ENCODE measurements at regions not wholly inside any gene's neighbourhood (a gene's known extent, or its start where the extent isn't known, plus 50 kb on each side); places are given as distances from the start of the nearest gene placed in this dataset.
"Not testable (repeated sequence)": the region's sequence is repeated elsewhere in the genome, so short reads cannot be mapped to it uniquely, and the experiment has no call there.

DNA sequence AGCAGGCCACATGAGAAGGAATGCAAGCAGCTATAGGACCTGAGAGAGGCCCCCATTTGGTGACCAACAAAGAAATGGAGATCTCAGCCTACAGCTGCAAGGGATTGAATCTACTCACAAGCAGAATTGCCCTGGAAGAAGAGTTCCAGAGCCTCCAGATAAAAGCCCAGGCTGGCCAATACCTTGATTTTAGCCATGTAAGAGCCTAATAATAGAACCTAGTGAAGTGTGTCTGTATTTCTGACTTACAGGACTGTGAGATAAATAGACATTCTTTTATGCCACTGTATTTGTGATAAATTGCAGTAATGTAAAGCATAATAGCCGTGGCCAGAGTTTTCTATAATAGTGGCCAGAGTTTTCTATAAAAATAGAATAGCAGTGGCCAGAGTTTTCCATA is 254.6 kb downstream of the PYDC2 start:
- in situ Hi-C loops (cut with MboI; ENCODE audit: low sequenced_read_pairs, unreplicated experiment): no loop called here
- DNase-seq (ENCODE audit: low spot score): no peak
- TF ChIP-seq, protein P1, sequence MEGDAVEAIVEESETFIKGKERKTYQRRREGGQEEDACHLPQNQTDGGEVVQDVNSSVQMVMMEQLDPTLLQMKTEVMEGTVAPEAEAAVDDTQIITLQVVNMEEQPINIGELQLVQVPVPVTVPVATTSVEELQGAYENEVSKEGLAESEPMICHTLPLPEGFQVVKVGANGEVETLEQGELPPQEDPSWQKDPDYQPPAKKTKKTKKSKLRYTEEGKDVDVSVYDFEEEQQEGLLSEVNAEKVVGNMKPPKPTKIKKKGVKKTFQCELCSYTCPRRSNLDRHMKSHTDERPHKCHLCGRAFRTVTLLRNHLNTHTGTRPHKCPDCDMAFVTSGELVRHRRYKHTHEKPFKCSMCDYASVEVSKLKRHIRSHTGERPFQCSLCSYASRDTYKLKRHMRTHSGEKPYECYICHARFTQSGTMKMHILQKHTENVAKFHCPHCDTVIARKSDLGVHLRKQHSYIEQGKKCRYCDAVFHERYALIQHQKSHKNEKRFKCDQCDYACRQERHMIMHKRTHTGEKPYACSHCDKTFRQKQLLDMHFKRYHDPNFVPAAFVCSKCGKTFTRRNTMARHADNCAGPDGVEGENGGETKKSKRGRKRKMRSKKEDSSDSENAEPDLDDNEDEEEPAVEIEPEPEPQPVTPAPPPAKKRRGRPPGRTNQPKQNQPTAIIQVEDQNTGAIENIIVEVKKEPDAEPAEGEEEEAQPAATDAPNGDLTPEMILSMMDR (IDR thresholded peaks at IDR 0.05; ENCODE audit: borderline replicate concordance, control extremely low read depth, extremely low read depth, insufficient read depth, missing control alignments): no peak

DNA sequence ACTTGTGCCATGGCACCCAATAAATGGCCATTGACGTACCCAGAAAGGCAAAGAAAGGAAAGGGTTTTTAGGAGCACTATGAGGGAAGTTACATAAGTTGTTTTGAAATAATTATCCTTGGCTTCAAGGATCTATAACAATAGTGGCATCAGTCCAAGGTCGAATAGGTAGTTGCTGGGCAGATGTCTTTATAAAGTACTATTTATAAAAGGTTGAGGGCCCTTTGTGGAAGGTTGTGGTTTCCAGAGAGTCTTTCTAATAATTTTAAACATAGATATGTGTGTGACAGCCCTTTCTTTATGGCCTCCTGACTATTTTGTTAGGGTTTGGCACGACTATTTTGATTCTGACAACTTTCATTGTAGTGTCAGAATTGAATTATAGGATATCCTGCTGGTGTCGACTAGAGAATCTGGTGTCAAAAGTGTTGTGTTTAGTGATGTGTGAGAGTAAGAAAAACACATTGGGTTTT is 260.5 kb downstream of the PYDC2 start:
- TF ChIP-seq, protein P1 (IDR thresholded peaks at IDR 0.05; ENCODE audit: borderline replicate concordance, control extremely low read depth, extremely low read depth, insufficient read depth, missing control alignments): no peak
- in situ Hi-C loops (cut with MboI; ENCODE audit: low sequenced_read_pairs, unreplicated experiment): no loop called here
- no peak for DNase-seq (ENCODE audit: low spot score)

DNA sequence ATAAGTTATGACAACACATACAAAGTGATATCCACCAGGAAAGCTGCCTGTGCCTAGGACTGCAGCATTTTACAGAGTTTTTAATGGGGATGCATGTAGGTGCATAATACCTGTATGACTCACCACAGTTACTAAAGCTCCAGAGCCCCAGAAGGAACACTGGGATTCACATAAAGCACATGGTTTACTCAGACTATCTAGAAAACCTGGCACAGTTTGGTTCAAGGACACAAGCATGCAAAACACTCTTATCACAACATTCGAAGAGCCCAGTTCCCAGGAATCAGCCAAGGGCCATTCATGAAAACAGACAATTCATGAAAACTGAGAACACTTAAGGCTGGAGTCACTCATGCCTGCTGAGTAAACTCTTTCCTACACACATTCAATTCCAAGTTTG is 261.0 kb downstream of the PYDC2 start:
- TF ChIP-seq, protein P1 (IDR thresholded peaks at IDR 0.05; ENCODE audit: borderline replicate concordance, control extremely low read depth, extremely low read depth, insufficient read depth, missing control alignments): no peak
- DNase-seq (ENCODE audit: low spot score): no peak
- in situ Hi-C loops (cut with MboI; ENCODE audit: low sequenced_read_pairs, unreplicated experiment): no loop called here

DNA sequence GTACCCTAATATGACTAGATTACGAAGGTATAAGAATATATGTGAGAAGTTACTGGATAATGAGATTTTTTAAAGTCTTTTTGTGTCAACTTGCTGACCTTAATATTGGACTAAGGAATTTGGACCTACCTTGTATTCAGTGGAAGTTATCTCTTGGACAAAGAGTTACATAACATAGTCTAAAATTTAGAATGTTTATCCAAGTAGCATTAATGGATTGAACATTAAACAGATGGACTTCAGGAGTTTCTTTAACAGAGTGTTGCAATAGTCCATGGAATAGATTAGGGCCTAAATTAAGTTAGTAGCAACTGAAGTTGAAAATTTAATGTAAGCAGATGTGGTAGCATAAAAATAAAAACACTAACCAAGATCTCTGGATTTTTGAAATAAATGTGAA is 266.4 kb downstream of the PYDC2 start:
- no peak for DNase-seq (ENCODE audit: low spot score)
- TF ChIP-seq, protein P1 (IDR thresholded peaks at IDR 0.05; ENCODE audit: borderline replicate concordance, control extremely low read depth, extremely low read depth, insufficient read depth, missing control alignments): no peak
- in situ Hi-C loops (cut with MboI; ENCODE audit: low sequenced_read_pairs, unreplicated experiment): no loop called here

DNA sequence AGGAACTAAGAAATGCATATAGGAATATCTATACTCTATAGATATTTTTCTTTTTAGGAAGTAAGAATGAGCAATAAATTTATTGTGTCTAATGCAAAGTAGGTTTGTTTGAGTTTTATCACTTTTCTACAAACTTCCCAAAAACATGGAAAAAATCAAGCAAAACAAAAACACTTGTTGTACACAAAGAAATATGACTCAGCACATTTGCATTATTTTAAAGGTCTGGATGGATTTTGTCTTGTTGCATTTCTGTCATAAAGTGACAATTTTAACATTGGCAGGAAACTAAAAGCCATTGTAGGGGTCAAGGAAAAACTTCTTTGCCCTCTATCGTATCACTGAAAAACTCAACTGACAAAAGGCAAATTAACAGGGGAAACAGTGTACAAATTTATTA is 267.2 kb downstream of the PYDC2 start:
- in situ Hi-C loops (cut with MboI; ENCODE audit: low sequenced_read_pairs, unreplicated experiment): no loop called here
- TF ChIP-seq, protein P1 (IDR thresholded peaks at IDR 0.05; ENCODE audit: borderline replicate concordance, control extremely low read depth, extremely low read depth, insufficient read depth, missing control alignments): no peak
- no peak for DNase-seq (ENCODE audit: low spot score)

DNA sequence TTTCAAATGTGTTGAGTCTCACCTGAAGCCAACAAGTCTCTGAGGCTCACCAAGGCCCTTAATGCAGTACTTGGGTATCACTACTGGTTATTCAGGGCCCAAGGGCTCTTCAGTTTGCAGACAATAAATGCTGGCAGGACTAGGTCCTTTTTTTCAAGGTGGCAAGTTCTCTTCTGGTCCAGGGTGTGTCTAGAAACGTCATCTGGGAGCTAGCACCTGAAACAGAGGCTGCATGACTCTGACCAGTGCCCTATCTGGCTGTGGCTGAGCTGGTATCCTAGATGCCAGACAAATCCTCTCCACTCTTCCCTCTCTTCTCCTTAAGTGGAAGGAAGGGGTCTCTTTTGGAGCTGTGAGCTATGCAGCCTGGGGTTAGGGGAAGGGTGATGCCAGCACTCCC is 276.8 kb downstream of the PYDC2 start:
- no peak for DNase-seq (ENCODE audit: low spot score)
- TF ChIP-seq, protein P1 (IDR thresholded peaks at IDR 0.05; ENCODE audit: borderline replicate concordance, control extremely low read depth, extremely low read depth, insufficient read depth, missing control alignments): no peak
- in situ Hi-C loops (cut with MboI; ENCODE audit: low sequenced_read_pairs, unreplicated experiment): no loop called here

DNA sequence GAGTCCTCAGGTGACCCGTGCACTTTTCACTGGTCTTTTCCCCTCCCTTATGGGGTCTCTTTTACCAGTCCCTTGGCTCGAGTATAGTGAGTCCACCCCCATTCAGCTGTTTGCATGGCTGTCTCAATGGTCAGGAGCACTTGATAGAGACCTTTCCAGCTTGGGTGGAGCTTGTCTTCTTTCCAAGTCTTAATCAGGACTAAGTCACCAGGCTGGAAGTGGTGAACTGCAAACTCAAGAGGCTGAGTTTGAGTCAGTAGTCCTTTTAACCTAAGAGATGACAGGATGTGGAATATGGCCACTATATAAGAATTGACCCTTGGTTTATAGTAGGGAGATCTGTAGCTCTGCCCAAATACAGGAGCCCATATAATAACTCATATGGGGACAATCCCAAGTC is 279.7 kb downstream of the PYDC2 start:
- DNase-seq (ENCODE audit: low spot score): no peak
- TF ChIP-seq, protein P1 (IDR thresholded peaks at IDR 0.05; ENCODE audit: borderline replicate concordance, control extremely low read depth, extremely low read depth, insufficient read depth, missing control alignments): no peak
- in situ Hi-C loops (cut with MboI; ENCODE audit: low sequenced_read_pairs, unreplicated experiment): no loop called here

DNA sequence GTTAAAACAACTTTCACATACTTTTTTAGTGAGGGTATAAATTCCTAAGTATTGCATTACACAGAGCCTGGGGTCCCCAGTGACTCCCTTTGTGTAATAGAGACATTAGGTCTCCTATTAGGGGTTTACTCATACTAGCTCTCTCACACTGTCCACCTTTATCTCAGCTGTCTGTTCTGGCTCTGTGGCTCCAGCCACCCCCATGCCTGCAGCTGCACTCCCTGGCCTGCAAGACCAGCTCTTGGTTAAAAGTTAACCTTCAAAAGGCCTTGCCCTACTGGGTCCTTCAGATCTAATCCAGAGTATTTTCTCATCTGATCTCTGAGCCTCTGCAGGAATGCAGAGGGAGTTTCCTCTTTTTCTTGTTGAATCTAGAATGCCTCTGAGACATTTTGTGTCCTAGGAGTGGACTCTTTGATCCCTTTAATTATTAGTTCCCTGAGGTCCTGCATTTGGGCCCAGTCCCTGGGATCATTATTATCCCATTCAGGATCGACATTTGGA is 280.9 kb downstream of the PYDC2 start:
- DNase-seq (ENCODE audit: low spot score); in situ Hi-C loops (cut with MboI; ENCODE audit: low sequenced_read_pairs, unreplicated experiment): not testable (repeated sequence)

Measured in GM13976 (cell line).